K562 (cell line): ENCODE measurements at regions not wholly inside any gene's neighbourhood (a gene's known extent, or its start where the extent isn't known, plus 50 kb on each side); places are given as distances from the start of the nearest gene placed in this dataset.

Experiments used
- ATAC-seq: fragments of 200-7000 bp; cut with Tn5 transposase; 3 replicates; pipeline ENCODE4 v1.9.1; 2020; ENCODE audit warnings: moderate library complexity
- BruUV-seq: library from RNA; stranded (reverse); fragments of 400-500 nt; replicated peaks from 2 replicates; lab custom pipeline; 2021; lab: Mats Ljungman, UMichigan
- CTCF ChIA-PET: fragments of 300-600 bp; formaldehyde crosslinking; extraction: SDS; loops from one replicate; lab custom pipeline; 2021; ENCODE audit warnings: low intra/inter-chr PET ratio; lab: Yijun Ruan, JAX
- POLR2A ChIA-PET: fragments of 300-600, 350-650 bp; sonication (Branson Sonifier 250); formaldehyde crosslinking; extraction: SDS; loops from one replicate; lab custom pipeline; 2021; ENCODE audit warnings: antibody characterized with exemption, inconsistent platforms; lab: Yijun Ruan, JAX
- DNase-seq, 4 experiments: peaks; one replicate each; pipeline versions ENCODE4 v3.0.0 to v3.0.0-alpha.2; 2011 to 2018; ENCODE audit warnings: low spot score in 3 of 4, mixed read lengths in 3 of 4; ENCODE audit errors: extremely low read depth in 1 of 4
- FAIRE-seq: peaks from 2 replicates; lab custom pipeline; 2011; peaks lifted over from hg19 to GRCh38; lab: Jason Lieb, UNC
- H2AFZ ChIP-seq: 2 replicates; pipeline ENCODE4 v1.6.0; 2011; ENCODE audit warnings: low read depth, low read length, control low read depth, inconsistent platforms
- H3K27ac ChIP-seq: fragments of 200-600 bp; 3 replicates; pipeline ENCODE4 v1.8.0; 2011; ENCODE audit warnings: low read depth, mild to moderate bottlenecking, control low read depth, inconsistent platforms, low read length, moderate library complexity, mixed read lengths; ENCODE audit errors: extremely low read depth
- H3K27me3 ChIP-seq, 2 experiments: fragments of 300-600 bp in 1 of 2; 2 replicates in 1 of 2; 3 replicates in 1 of 2; pipeline versions ENCODE4 v1.6.0 to v1.8.0; 2011; ENCODE audit warnings: inconsistent platforms in 2 of 2, low read length in 2 of 2, mild to moderate bottlenecking in 1 of 2, mixed read lengths in 1 of 2, moderate library complexity in 1 of 2; ENCODE audit not compliant: control insufficient read depth in 2 of 2, insufficient read depth in 2 of 2
- H3K36me3 ChIP-seq: fragments of 300-600 bp; 3 replicates; pipeline ENCODE4 v1.8.0; 2011; ENCODE audit warnings: mild to moderate bottlenecking, low read length, inconsistent platforms; ENCODE audit not compliant: control insufficient read depth, insufficient read depth
- H3K4me1 ChIP-seq, 2 experiments: fragments of 200-600 bp in 1 of 2; replicated peaks in 1 of 2; 2 replicates in 1 of 2; 3 replicates in 1 of 2; pipeline versions ENCODE4 v1.5.1 to v1.8.0; 2011; ENCODE audit warnings: inconsistent platforms in 2 of 2, low read length in 2 of 2, mild to moderate bottlenecking in 1 of 2, mixed read lengths in 1 of 2, moderate library complexity in 1 of 2; ENCODE audit not compliant: control insufficient read depth in 2 of 2, insufficient read depth in 2 of 2
- H3K4me2 ChIP-seq: 2 replicates; pipeline ENCODE4 v1.6.1; 2011; ENCODE audit warnings: low read length, control low read depth, inconsistent platforms, mixed read lengths; ENCODE audit not compliant: insufficient read depth
- H3K4me3 ChIP-seq: fragments of 200-600 bp; sonication (generic), shearing (Covaris generic); 2 replicates; pipeline ENCODE4 v1.5.1; 2016; ENCODE audit warnings: control low read depth, inconsistent platforms
- H3K79me2 ChIP-seq: fragments of 200-600 bp; 3 replicates; pipeline ENCODE4 v1.8.0; 2011; ENCODE audit warnings: low read length, inconsistent platforms; ENCODE audit not compliant: control insufficient read depth, insufficient read depth
- H3K9ac ChIP-seq, 2 experiments: 2 replicates each; pipeline versions ENCODE4 v1.6.0 to v1.6.1; 2011; ENCODE audit warnings: low read depth in 2 of 2, low read length in 2 of 2, control low read depth in 1 of 2, inconsistent platforms in 1 of 2, mild to moderate bottlenecking in 1 of 2, mixed read lengths in 1 of 2; ENCODE audit not compliant: insufficient read depth in 1 of 2
- H3K9me1 ChIP-seq: one replicate; pipeline ENCODE4 v1.6.0; 2011; ENCODE audit warnings: inconsistent platforms, mild to moderate bottlenecking, low read length, moderate library complexity; ENCODE audit not compliant: control insufficient read depth, insufficient read depth
- H3K9me3 ChIP-seq: replicated peaks from 2 replicates; pipeline ENCODE4 v1.5.1; 2011; ENCODE audit warnings: low read depth, low read length, inconsistent platforms; ENCODE audit not compliant: control insufficient read depth, insufficient read depth
- H4K20me1 ChIP-seq: replicated peaks from 2 replicates; pipeline ENCODE4 v1.6.1; 2011; ENCODE audit warnings: low read length, inconsistent platforms, mixed read lengths; ENCODE audit not compliant: control insufficient read depth, insufficient read depth
- C11orf30 ChIP-seq: fragments of 450-650 bp; IDR thresholded peaks from 2 replicates; pipeline ENCODE4 v1.6.1; 2016; ENCODE audit warnings: low read depth, mild to moderate bottlenecking
- CBFB ChIP-seq: sonication (generic); formaldehyde crosslinking; IDR thresholded peaks from 2 replicates; pipeline ENCODE4 v1.4.0; 2020; ENCODE audit warnings: mild to moderate bottlenecking, missing genetic modification reagents
- CBX1 ChIP-seq: sonication (generic); IDR thresholded peaks from 2 replicates; pipeline ENCODE4 v1.6.1; 2016; ENCODE audit warnings: antibody characterized with exemption, low read depth, mild to moderate bottlenecking
- FOSL1 ChIP-seq: fragments of 200-800 bp; sonication (Bioruptor generic); conservative IDR thresholded peaks from 2 replicates; pipeline ENCODE4 v1.6.1; 2016; ENCODE audit warnings: missing genetic modification characterization, missing compliant biosample characterization
- HES1 ChIP-seq: fragments of 450-650 bp; IDR thresholded peaks from 2 replicates; pipeline ENCODE4 v1.6.1; 2016; ENCODE audit warnings: low read depth, mild to moderate bottlenecking, moderate library complexity
- JUNB ChIP-seq: fragments of 450-650 bp; formaldehyde crosslinking; conservative IDR thresholded peaks from 2 replicates; pipeline ENCODE4 v1.4.0; 2020; ENCODE audit warnings: mild to moderate bottlenecking
- KDM1A ChIP-seq, 2 experiments: fragments of 450-650 bp; IDR thresholded peaks; 2 replicates each; pipeline ENCODE4 v1.6.1; 2016; ENCODE audit warnings: mild to moderate bottlenecking in 2 of 2
- KLF13 ChIP-seq: fragments of 450-650 bp; IDR thresholded peaks from 2 replicates; pipeline ENCODE4 v1.6.1; 2016; ENCODE audit warnings: missing genetic modification characterization, low read depth, mild to moderate bottlenecking, missing compliant biosample characterization, moderate library complexity, borderline replicate concordance
- MAFG ChIP-seq: fragments of 450-650 bp; conservative IDR thresholded peaks from 2 replicates; pipeline ENCODE4 v1.6.1; 2016; ENCODE audit warnings: missing genetic modification characterization, missing compliant biosample characterization
- MYBL2 ChIP-seq, 2 experiments: fragments of 450-650 bp in 1 of 2; sonication (generic) in 1 of 2; formaldehyde crosslinking in 1 of 2; IDR thresholded peaks; 2 replicates each; pipeline versions ENCODE4 v1.6.1 to v1.8.1; 2017 to 2022; ENCODE audit warnings: borderline replicate concordance in 1 of 2, inconsistent platforms in 1 of 2, low read depth in 1 of 2, mild to moderate bottlenecking in 1 of 2, missing genetic modification reagents in 1 of 2, moderate library complexity in 1 of 2
- NEUROD1 ChIP-seq: fragments of 150-350 bp; IDR thresholded peaks from 2 replicates; pipeline ENCODE4 v1.6.1; 2014; ENCODE audit warnings: borderline replicate concordance, low read length, low read depth; ENCODE audit not compliant: partially characterized antibody
- PATZ1 ChIP-seq: fragments of 250-450 bp; sonication (Bioruptor Pico); IDR thresholded peaks from 2 replicates; pipeline ENCODE4 v1.5.0; 2020; ENCODE audit warnings: mild to moderate bottlenecking, borderline replicate concordance
- SPI1 ChIP-seq: IDR thresholded peaks from 2 replicates; pipeline ENCODE4 v1.6.1; 2011; ENCODE audit warnings: low read depth, low read length, control low read depth, borderline replicate concordance
- THRB ChIP-seq: fragments of 450-650 bp; formaldehyde crosslinking; conservative IDR thresholded peaks from 2 replicates; pipeline ENCODE4 v1.4.0; 2022; ENCODE audit warnings: mild to moderate bottlenecking, missing genetic modification characterization
- ZBTB7A ChIP-seq: IDR thresholded peaks from 2 replicates; pipeline ENCODE4 v1.6.1; 2011; ENCODE audit warnings: low read depth, mild to moderate bottlenecking, low read length, moderate library complexity, borderline replicate concordance; ENCODE audit not compliant: control insufficient read depth
- ZFP1 ChIP-seq: fragments of 450-650 bp; formaldehyde crosslinking; IDR thresholded peaks from 2 replicates; pipeline ENCODE4 v1.4.0; 2020; ENCODE audit warnings: mild to moderate bottlenecking, mixed read lengths
- ZNF408 ChIP-seq: fragments of 250-450 bp; sonication (Bioruptor Pico); IDR thresholded peaks from 2 replicates; pipeline ENCODE4 v1.4.0; 2020; ENCODE audit warnings: low read depth, mild to moderate bottlenecking, moderate library complexity
- ZNF77 ChIP-seq: fragments of 250-450 bp; sonication (Bioruptor Pico); IDR thresholded peaks from 2 replicates; pipeline ENCODE4 v1.5.0; 2020
- WGBS: fragments of 100-300 bp; shearing (Covaris generic); methylation state at CpG from one replicate; pipeline ENCODE4 v1.1.6; 2016; ENCODE audit warnings: low coverage, mixed read lengths; ENCODE audit not compliant: insufficient coverage; ENCODE audit errors: missing lambda C conversion rate; 5-methylcytosine and 5-hydroxymethylcytosine counted together
- in situ Hi-C: fragments of 300-500 bp; cut with MboI; formaldehyde crosslinking; loops from 4 replicates; pipeline ENCODE4 v1.15.0; 2018; ENCODE audit warnings: inconsistent platforms, mixed read lengths
- intact Hi-C: fragments of 100-400 bp; cut with micrococcal nuclease; formaldehyde crosslinking; loops from 2 replicates; pipeline ENCODE4 v1.14.2; 2022

- no peak for TF ChIP-seq MAFG (tag)
- TF ChIP-seq, all 486 proteins: peak for 0
These were observed 292.0 kb upstream of the CDH2 start (continued) for GRCh38 chr18:28468901-28469300.

- no peaks in the 10 kb centered on the region for H4K20me1 ChIP-seq
- no TSS peak for BruUV-seq
- H2AFZ ChIP-seq: no peak overlapping the region
- POLR2A ChIA-PET: no interaction called here
- H3K4me1 ChIP-seq: no peaks in the 10 kb centered on the region
- no peak for DNase-seq
- no peaks in the 10 kb centered on the region for H3K79me2 ChIP-seq
- CTCF ChIA-PET: no interaction called here
- no peak for FAIRE-seq
- WGBS: 0% methylated on average over 2 of the region's 2 CpGs
- intact Hi-C loops: no loop called here
- H3K36me3 ChIP-seq: no peaks in the 10 kb centered on the region
- no peak for ATAC-seq
- no peak overlapping the region for H3K4me3 ChIP-seq
- in situ Hi-C loops: no loop called here
- no peaks in the 10 kb centered on the region; the same call in 1 of the 2 replicates for H3K9me3 ChIP-seq
- no peaks in the 10 kb centered on the region for H3K27me3 ChIP-seq
- no peaks in the 10 kb centered on the region for H3K9me1 ChIP-seq
- H3K9ac ChIP-seq: no peak overlapping the region
- no peak overlapping the region for H3K27ac ChIP-seq
- no peak overlapping the region for H3K4me2 ChIP-seq
- TF ChIP-seq THRB (CRISPR knock-in tag) (no peak), ZBTB7A (no peak), ZNF408 (CRISPR knock-in tag) (no peak), CBX1 (no peak), ZFP1 (CRISPR knock-in tag) (no peak), JUNB (no peak), NEUROD1 (no peak), SPI1 (no peak), MYBL2 (IDR thresholded peaks at IDR 0.05; ENCODE audit: low read depth) (no peak), MYBL2 (CRISPR knock-in tag; IDR thresholded peaks at IDR 0.05; ENCODE audit: borderline replicate concordance) (no peak), C11orf30 (no peak), CBFB (no peak), KLF13 (no peak), PATZ1 (CRISPR knock-in tag) (no peak), HES1 (no peak), FOSL1 (no peak), ZNF77 (CRISPR knock-in tag) (no peak), KDM1A (IDR thresholded peaks at IDR 0.05) (no peak)
These were observed 289.3 kb upstream of the CDH2 start for GRCh38 chr18:28466204-28466603.
